OCI-M1 (cell line): ENCODE measurements at regions not wholly inside any gene's neighbourhood (a gene's known extent, or its start where the extent isn't known, plus 50 kb on each side); places are given as distances from the start of the nearest gene placed in this dataset.

Source experiments
- DNase-seq: peaks from one replicate; lab custom pipeline; 2025; lab: John Stamatoyannopoulos, UW

DNA sequence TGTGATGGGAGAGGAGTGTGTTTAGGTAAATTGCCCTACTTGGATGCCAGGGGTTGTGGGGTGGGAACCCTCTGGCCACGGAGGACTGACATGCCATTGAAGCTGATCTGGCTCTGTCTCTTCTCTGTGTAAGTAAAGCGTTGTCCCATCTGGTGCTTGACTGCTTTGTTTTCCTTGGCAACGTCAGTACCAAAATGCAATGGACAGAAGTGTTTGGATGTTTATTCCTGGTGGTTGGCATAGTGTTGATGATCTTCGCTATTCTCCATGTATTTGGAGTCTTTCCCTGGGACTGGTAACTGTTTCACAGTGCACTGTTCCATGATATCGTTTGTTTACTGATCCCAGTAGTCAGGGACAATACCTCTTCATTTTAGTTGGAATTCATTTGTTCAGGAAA, 130.5 kb upstream of the MCTP2 start:
- DNase-seq, result no peak

DNA sequence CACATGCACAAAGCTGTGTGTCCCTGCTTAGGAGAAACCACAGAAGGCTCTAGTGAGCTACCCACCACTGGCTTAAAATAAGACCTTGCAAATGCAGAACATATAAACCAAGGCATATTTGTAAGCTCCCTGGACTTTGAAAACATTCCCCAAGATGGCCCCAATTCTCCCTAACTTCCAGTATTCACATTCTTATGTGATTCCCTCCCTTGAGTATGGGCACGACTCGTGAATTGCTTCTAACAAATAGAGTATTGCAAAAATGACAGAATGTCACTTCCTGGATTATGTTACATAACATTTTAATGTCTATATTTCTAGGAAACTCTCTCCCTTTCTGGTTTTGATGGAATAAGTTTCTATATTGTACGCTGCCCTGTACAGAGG, 131.8 kb upstream of the MCTP2 start:
- DNase-seq, result no peak

DNA sequence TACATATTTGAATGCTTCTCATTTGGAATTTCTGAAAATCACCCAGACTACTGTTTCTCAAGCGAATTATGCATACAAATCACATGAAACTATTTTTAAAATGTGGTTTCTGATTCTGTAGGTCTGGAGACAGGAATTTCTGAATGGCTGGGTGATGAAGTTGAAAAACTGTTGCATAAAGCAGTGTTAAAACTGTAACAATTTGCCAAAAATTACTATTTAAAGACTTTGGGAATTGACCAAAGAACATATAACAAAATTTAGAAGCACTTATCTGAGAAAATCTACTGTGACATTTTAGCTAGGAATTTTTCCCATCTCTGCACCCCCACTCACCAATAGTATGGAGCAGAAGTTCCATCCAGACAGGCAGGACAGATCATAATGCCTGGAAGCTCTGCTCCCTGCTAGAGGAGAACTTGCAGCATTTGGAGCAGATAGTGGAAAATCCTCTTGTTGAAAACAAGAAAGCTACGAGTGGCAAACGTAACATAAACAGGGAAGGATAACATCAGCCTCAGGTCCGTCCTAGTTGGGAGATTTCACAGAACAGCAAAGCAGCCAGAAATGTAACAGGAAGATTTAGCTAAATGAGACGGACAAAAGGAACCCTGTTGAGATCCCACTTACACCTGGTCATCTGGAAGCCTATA, 132.3 kb upstream of the MCTP2 start:
- DNase-seq, result no peak

DNA sequence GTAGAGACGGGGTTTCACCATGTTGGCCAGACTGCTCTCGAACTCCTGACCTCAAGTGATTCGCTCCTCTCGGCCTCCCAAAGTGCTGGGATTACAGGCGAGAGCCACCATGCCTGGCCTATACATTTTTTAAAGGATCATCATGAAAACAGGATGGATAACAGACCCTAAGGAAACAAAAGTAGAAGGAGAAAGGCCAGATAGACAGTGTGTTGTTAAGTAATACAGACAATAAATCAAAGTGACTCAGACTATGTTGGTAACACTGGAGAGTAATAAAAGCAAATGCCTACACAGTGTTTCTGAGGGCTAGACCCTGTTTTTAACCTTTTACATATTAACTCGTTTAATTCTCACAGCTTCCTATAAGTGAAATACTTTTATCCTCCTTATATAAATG, 133.8 kb upstream of the MCTP2 start:
- no peak for DNase-seq

DNA sequence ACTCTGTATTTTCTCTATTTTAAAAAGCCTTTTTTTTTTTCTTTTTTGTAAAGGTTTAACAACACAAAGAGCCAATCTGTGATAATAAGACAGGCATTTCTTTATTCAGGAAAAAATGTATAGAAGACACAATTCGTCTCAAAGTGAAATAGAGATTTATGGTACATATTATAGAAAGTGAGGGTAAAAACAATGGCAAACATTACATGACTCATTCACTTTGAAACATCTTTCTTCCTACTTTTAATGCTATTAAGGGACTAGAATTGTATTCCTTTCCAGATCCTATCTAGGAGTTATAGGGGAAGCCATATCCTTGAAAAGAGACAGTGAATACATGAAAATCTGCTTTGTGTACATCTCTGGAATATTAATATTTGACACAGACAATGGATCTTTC, 137.1 kb upstream of the MCTP2 start:
- DNase-seq, result no peak

DNA sequence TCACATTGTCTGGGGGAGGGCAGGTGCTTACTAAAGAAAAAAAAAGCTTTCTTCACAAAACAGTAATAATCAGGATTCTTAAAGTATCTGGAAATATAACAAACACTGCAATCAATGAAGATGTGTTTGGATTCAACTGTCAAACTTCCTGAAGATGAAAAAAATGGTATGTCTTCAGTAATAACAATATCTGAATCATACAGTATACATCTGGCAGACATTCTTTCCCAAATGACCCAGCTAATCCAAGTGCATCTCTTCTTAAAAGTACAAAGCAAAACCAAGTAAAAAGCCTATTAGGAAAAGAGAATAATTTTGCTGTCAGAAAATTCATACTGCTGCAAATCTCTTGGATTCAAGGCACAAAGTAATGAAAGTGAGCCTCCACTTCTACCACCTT, 145.0 kb upstream of the MCTP2 start:
- no peak for DNase-seq

DNA sequence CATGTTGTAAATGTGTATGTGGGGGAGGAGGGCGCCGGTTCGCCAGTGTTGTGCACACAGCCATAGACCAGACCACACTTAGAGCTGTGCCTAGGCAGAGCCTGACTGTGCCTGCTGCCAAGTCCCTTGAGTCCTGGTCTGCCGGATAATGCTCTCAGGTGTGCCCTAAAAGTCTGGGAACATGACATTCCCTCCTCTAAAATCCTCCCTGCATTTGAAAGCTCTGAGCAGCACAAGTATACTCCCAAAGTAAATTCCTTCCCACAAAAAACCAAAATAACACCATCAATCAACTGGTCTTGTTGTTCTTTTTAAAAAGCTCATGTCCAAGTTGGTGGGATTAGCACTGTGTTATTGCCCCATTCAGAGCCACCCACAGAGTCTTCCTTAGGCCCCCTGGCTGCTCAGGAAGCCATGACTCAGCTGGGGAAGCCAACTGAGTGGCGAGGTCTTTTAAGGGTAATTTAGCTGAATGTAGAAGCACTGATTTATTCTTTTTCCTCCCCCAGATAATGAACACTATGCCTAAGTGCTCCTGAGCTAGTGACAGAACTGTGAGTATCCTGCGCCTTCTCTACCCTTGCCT, 147.8 kb upstream of the MCTP2 start:
- no peak for DNase-seq

DNA sequence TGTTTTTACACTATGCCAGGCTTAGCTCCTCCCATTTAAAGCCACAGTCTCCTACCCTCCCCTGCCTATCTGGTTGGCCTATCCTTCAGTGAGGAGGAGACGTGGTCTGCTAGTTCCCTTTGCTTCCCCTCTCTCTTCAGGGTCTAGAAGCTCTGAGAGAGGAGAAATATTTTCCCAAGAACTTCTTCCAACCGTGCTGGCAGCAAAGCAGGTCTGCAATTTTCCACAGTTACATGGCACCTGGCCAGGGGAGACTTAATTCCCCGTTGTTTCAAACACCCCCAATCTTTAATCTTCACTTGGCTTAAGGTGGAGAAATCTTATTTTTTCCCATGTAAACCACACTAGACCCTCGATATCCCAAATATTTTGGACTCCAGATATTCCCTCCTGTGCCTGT, 149.5 kb upstream of the MCTP2 start:
- DNase-seq, result no peak

DNA sequence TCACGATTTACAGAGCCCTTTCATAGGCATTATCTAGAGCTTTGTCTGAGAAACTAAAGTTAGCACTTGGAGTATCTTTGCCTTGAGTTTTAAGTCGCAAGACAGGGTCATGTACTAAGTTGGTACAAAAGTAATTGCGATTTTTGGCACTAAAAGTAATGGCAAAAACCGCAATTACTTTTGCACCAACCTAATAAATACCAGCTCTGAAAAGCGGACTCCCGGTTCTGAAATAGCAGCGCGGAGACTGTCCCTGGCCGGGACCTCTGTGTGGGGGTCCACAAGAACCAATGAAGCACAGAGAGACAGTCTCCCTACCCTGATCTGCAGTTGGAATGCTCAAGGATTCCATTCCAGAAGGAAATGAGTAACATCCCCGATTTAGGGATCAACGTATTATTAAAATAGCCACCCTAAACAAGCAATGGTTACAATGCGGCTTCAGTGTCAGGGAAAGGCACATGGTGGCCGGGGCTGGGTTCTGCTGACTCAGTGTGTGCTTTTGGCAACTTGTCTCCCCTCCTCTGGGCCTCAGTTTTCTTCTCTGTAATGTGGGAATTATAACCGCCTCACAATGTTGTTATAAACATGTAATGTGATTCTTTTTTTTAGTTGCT, 150.3 kb upstream of the MCTP2 start:
- no peak for DNase-seq

DNA sequence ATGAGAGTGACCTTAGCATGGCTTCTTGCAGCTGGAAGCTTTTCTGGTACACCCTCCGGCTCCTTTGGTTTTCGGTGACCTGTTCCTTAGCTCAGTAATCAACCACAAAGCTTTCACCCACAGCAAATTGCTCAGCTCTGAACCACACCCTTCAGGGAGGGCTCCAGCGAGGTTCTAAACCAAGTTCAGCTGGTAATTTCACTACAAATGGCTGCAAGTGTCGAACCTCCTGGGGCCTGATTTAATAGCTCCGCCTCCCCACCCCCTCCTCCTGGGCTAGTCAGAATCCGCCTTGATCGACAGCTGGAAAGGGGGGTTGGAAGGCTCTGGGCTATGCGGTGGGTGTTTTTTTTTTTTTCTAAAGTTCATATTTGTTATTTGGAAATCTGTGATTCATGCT, 150.9 kb upstream of the MCTP2 start:
- DNase-seq, result no peak

DNA sequence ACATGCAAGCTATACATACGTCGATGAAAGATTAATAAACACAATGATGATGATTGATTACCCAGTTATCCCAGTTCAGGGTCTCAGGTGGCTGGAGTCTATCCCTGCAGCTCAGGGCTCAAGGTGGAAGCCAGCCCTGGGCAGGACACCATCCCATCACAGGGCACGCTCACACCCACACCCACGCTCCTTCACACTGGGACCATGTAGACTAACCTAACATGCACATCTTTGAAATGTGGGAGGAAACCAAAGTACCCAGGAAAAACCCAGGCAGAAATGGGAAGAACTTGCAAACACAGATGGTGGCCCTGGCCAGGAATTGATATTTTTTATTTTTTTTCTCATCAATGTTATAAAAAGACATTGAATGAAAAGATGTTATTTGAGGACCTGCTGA, 151.4 kb upstream of the MCTP2 start:
- DNase-seq, result no peak

DNA sequence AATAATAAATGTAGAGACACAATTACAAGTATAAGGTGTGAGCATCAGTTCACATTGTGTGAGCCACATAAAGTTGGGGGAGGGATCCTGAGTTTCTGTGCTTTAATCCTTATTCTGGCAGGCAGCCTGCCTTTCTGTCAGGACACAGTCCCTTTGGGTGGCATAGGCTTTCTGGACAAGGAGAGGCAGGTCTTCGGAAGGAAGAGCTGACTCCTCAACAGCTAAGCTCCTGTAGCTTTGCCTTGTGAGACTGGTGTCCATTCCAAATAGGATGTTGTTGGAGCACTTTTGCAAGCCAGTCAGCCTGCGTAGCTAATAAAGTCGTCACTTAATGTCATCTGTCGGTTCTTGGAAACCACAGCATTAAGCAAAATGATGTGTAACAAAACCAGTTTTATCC, 151.9 kb upstream of the MCTP2 start:
- DNase-seq, result no peak

DNA sequence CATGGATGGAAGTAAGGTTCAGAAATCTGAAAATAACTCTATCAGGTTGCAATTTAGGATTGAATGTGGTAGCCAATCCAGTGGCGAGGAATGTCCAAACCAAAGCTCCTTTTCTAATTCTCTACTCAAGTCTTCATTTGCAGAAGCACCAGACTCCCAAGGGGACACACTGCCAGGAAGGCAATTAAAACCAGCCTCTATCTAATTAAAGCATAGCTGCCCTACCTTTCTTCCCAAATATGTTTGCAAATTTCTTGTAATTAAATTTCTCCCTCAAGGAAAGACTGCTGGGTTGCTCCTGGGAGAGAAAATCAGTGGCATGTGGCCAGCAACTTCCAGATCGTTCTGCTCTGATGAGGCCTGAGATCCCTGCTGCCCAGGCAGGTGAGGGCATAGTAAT, 153.4 kb upstream of the MCTP2 start:
- DNase-seq, result no peak

DNA sequence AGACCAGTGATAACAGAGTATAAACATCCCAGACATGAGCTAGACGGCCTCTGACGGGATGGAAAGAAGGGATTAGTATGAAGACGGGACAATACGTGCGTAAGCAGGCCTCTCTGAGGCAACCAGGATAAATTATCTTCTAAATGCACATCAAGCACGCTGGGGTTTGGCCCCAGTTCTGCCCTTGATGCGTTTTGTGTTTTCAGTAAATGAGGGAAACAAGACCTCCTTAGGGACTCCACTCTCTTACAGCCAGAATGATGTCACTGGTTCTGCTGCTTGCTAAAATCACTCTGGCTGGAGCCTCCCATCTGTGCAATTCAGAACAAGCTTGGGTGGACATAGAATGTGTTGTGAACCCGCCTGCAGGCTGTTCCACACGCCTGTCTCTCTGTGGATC, 156.0 kb upstream of the MCTP2 start:
- DNase-seq, result no peak

DNA sequence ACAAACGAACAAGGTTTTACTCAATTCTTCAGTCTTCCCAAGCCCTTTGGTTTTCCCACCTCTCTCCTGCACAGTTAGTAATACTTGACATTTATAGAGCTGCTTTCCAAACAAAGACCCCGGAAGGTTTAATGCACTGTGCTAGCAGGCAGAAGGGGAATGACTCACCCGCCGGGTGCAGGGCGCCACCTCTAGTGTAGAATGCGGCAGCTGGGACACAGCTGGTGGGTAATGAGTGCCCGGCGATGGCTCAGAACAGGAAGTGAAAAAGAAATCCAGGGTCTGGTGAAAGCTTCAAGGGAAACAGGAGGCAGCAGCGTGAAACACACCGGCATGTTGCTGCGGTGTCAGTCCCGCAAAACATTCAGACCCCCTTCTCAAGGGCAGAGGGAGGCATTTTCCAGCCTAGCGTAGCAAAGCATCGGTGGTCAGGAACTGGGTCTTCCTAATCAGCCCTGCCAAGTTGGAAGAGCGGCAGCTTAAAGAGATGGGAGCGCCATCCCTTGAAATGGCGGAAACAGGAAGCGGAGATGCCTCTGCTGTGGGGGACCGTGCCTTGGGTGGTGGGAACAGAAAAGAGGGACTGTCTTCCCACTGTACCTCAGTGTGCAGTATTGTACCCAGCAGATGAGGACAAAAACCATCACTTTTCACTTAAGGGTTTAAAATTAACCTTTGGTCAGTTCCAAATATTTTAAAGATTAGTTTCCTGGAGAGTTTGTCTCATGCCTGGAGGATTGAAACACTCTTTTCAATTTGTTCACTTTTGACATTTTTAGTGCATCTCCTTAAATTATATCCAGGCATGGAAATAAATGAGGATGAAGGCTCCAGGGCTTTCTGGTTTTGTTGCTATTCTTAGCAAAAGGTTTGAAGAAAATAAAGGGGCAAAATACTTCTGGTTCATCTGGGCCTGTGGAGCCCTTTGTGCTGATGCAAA, 160.7 kb upstream of the MCTP2 start:
- DNase-seq, result no peak

DNA sequence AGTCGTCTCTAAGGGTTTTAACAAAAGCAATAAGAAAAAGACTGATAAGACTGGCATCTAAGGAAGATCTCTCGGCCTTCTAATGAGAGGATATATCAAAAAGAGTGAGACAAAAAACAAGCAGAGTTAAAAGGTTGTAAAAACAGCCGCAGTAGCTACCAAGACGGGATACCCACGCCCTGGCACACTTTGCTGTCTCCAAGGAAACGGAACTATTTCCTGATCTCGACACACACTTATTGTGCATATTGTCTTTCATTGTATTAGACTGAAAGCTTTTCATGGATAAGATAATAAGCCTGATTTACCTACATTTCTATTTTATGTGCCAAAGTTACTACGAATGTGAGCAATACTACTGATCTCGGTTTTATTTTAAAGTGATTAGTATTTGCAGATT, 161.5 kb upstream of the MCTP2 start:
- DNase-seq, result no peak

DNA sequence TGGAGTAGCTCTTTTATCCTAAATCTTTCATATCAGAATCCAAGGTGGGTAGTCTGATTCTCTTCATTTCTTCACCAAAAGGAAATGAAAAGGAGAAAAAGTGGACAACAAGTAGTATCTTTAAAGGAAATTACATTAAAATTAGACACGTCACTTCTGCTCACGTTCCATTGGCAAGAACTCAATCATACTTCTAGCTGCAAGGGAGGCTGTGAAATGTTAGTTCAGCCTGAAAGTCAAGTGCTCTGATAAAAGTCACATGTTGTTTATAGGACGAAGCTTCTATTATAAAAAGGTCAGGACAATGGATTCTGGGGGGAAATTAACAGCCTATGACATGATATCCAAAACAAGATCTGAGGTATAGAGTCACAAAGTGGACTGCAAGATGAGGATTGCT, 164.6 kb upstream of the MCTP2 start:
- DNase-seq, result no peak

DNA sequence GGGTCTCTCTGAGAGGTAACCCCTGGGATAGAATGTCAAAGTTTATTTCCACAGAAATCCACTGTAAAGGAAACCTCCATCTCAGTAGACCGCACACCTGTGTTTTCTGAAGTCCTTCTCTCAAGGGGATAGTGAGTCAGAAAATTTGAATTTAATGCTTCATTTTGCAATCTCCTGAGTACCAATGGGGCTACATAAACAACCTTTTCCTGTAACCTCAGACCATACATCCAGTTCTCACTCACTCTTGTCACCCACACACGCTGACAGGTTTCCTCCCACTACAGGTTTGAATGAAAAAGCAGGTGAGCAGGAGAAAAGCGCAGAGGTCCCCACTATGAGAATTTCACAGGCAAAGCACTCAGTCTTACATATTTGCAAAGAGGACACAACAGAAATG, 165.3 kb upstream of the MCTP2 start:
- no peak for DNase-seq

DNA sequence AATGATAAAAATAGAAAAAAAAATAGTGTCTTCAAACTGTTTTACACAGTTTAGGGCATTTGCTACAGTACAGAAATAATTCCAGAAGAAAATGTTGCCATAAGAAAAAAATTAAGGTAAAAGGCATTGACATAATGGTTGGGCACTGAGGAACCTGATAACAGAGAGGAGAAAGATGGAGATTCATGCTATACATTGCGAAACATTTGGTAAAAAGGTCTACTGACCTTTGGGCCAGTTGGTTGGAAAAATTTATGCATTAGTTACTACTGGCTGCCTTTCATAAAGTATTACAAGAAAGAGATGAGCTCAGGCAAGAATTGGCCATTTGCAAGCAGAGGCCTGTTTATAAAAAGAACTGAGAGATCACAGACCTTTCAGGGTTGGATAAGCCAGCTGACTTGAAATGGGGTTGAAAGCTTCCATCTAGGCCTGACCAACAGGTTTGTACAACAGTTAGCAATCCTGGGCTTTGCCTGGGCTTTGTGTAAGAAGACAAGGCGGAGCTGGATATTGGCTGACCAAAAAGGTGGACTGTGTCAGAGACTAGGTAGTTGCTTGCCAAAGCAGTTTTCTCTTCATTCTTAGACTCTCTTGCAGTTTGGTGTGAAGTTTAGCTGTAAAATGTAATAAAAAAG, 166.6 kb upstream of the MCTP2 start:
- DNase-seq, result no peak

DNA sequence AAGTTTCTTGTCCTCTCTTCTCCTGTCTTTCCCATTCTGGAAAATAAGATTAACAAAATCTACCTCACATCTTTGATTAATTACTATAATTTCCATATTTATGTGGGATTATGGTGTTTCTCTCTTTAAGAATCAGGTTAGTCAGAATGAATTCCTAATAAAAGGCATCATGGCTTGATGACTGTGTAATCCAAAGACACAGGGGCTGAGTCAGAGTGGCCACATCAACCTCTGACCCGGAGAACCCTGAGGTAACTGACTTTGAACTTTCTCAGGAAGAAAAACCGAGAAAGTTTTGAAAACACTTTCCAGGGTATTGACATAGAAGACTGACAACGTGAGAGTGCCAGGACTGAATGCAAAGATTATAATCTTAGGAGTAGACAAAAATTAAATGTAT, 170.3 kb upstream of the MCTP2 start:
- DNase-seq, result no peak

DNA sequence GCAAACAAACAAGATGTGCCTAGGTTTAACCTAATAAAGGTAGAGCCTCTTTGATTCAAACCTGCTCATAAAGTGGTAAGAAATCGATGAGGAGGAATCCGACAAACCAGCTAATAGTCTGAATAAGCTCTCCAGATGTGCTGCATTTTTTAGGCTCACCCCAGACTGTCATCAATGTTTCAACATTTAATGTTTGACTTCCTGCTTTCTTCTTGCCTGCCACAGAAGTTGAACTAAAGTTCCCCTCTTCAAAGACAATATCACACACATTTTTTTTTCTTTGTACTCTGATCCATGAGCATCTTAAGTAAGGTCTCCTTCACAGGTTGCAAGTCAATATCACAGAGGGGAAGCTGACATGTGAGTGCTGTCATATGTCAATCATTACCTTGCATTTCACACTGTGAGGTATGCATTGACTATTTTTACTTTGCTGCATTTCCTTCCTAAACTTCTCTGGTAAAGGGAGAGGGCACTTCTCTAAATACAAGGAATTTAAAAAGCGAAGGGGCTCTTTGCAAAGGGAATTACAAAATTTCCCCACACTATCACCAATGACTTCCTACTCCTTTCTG, 172.3 kb upstream of the MCTP2 start:
- no peak for DNase-seq

DNA sequence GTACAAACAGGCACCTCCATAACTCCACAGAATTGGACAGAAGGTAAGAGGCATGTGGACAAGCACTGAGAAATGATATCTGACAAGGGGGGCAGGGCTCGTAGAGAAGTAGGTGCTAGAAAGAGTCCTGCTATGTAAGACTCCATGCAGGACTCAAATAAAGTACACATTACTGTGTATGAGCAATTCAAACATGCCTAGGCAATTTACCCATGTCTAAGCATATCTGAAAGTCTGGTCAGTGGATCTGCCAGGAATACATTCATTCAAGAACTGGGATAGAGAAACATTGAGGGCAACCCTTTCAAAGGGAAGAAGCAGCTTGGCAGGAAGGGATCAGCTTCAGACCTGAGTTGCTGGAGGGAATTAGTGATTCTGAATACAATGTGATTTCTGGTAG, 174.1 kb upstream of the MCTP2 start:
- DNase-seq, result no peak
